Calu3 (cell line): ENCODE measurements at regions not wholly inside any gene's neighbourhood (a gene's known extent, or its start where the extent isn't known, plus 50 kb on each side); places are given as distances from the start of the nearest gene placed in this dataset.

Experiments
- BruUV-seq: library from RNA; stranded (reverse); fragments of 400-500 nt; replicated peaks from 2 replicates; lab custom pipeline; 2021; lab: Mats Ljungman, UMichigan
- CTCF ChIA-PET: fragments of 300-600 bp; sonication (Branson Sonifier 250); formaldehyde crosslinking; loops from one replicate; lab custom pipeline; 2022; ENCODE audit warnings: antibody characterized with exemption; lab: Charles Lee
- DNase-seq: peaks from one replicate; pipeline ENCODE4 v3.0.0; 2022
- H3K27ac Mint-ChIP-seq: one replicate; pipeline ENCODE4 v1.8.0; 2022; ENCODE audit warnings: mixed read lengths; ENCODE audit not compliant: unreplicated experiment
- H3K27me3 Mint-ChIP-seq: one replicate; pipeline ENCODE4 v1.8.0; 2022; ENCODE audit warnings: mixed read lengths; ENCODE audit not compliant: unreplicated experiment
- H3K36me3 Mint-ChIP-seq: one replicate; pipeline ENCODE4 v1.8.0; 2022; ENCODE audit warnings: mild to moderate bottlenecking, moderate library complexity, mixed read lengths; ENCODE audit not compliant: insufficient read depth, unreplicated experiment
- H3K4me1 Mint-ChIP-seq: one replicate; pipeline ENCODE4 v1.8.0; 2022; ENCODE audit warnings: mild to moderate bottlenecking, low read depth, mixed read lengths; ENCODE audit not compliant: unreplicated experiment
- H3K4me3 Mint-ChIP-seq: one replicate; pipeline ENCODE4 v1.8.0; 2022; ENCODE audit warnings: mild to moderate bottlenecking, low read depth, moderate library complexity, mixed read lengths; ENCODE audit not compliant: unreplicated experiment
- H3K9me3 Mint-ChIP-seq: one replicate; pipeline ENCODE4 v1.8.0; 2022; ENCODE audit warnings: low read depth, mixed read lengths; ENCODE audit not compliant: unreplicated experiment
- CTCF ChIP-seq: fragments of 200-600 bp; IDR thresholded peaks from one replicate; pipeline ENCODE4 v1.8.0; 2022; ENCODE audit warnings: antibody characterized with exemption; ENCODE audit not compliant: unreplicated experiment
- intact Hi-C: fragments of 100-400 bp; cut with micrococcal nuclease; formaldehyde crosslinking; loops from one replicate; pipeline ENCODE4 v1.10.0; 2022; ENCODE audit not compliant: unreplicated experiment

- TF ChIP-seq CTCF, result no peak
- intact Hi-C loops, result no loop called here
- no TSS peak for BruUV-seq
- Mint-ChIP-seq H3K27me3 (no peaks in the 10 kb centered on the region), H3K9me3 (no peaks in the 10 kb centered on the region), H3K27ac (no peak overlapping the region), H3K36me3 (peaks cover 4% of the 10 kb centered on the region), H3K4me3 (no peak overlapping the region), H3K4me1 (peaks cover 21% of the 10 kb centered on the region)
- no peak for DNase-seq
- CTCF ChIA-PET, result interaction anchor here (0.6 kb wide), 1 partner anchor 343 kb away, joined by 3 read pairs; no protein-coding TSS in a partner anchor
Measured at GRCh38 chr15:66860844-66861243, 158.8 kb downstream of the SMAD6 start.

- H3K27me3 Mint-ChIP-seq, result no peaks in the 10 kb centered on the region
- H3K4me1 Mint-ChIP-seq, result peaks cover 21% of the 10 kb centered on the region
- DNase-seq, result no peak
- no peak for TF ChIP-seq CTCF
- no peak overlapping the region for H3K27ac Mint-ChIP-seq
- H3K9me3 Mint-ChIP-seq, result no peaks in the 10 kb centered on the region
- H3K36me3 Mint-ChIP-seq, result peaks cover 4% of the 10 kb centered on the region
- H3K4me3 Mint-ChIP-seq, result no peak overlapping the region
- intact Hi-C loops, result no loop called here
- CTCF ChIA-PET, result interaction anchor here (1.1 kb wide), 1 partner anchor 259 kb away, joined by 3 read pairs; no protein-coding TSS in a partner anchor
- BruUV-seq, result no TSS peak
Measured at GRCh38 chr15:66862111-66862939, 160.3 kb downstream of the SMAD6 start.

- intact Hi-C loops, result no loop called here
- peak; percentile 90 for DNase-seq
- Mint-ChIP-seq H3K27ac (no peak overlapping the region), H3K27me3 (no peaks in the 10 kb centered on the region), H3K9me3 (no peaks in the 10 kb centered on the region), H3K4me3 (no peak overlapping the region), H3K36me3 (peaks cover 4% of the 10 kb centered on the region), H3K4me1 (peaks cover 21% of the 10 kb centered on the region)
- peak; percentile 92 for TF ChIP-seq CTCF
- no TSS peak for BruUV-seq
- CTCF ChIA-PET, result interaction anchor here (0.6 to 1.1 kb wide), 3 partner anchors 11 to 259 kb away, joined by 3 to 6 read pairs (median 3); no protein-coding TSS in a partner anchor
Measured at GRCh38 chr15:66862940-66863335, 160.9 kb downstream of the SMAD6 start.

- peaks cover 21% of the 10 kb centered on the region for H3K4me1 Mint-ChIP-seq
- CTCF ChIA-PET, result interaction anchor here (0.6 to 1.1 kb wide), 4 partner anchors 11 to 260 kb away, joined by 3 to 6 read pairs (median 3); no protein-coding TSS in a partner anchor
- H3K36me3 Mint-ChIP-seq, result peaks cover 4% of the 10 kb centered on the region
- no peaks in the 10 kb centered on the region for H3K27me3 Mint-ChIP-seq
- H3K4me3 Mint-ChIP-seq, result no peak overlapping the region
- no peaks in the 10 kb centered on the region for H3K9me3 Mint-ChIP-seq
- BruUV-seq, result no TSS peak
- H3K27ac Mint-ChIP-seq, result no peak overlapping the region
- intact Hi-C loops, result no loop called here
- DNase-seq, result no peak
- no peak for TF ChIP-seq CTCF
Measured at GRCh38 chr15:66863390-66864085, 161.5 kb downstream of the SMAD6 start.
